SJSA1 (cell line): ENCODE measurements at regions not wholly inside any gene's neighbourhood (a gene's known extent, or its start where the extent isn't known, plus 50 kb on each side); places are given as distances from the start of the nearest gene placed in this dataset.

Experiments used
- DNase-seq, 2 experiments: peaks; one replicate each; pipeline ENCODE4 v3.0.0-alpha.2; 2015 to 2020; ENCODE audit warnings: low spot score in 2 of 2, low read depth in 1 of 2
- H3K27ac ChIP-seq: fragments of 250-450 bp; sonication (Bioruptor Pico); 2 replicates; pipeline ENCODE4 v1.5.1; 2020; ENCODE audit warnings: mild to moderate bottlenecking, moderate library complexity
- H3K27me3 ChIP-seq: fragments of 250-450 bp; sonication (Bioruptor Pico); replicated peaks from 2 replicates; pipeline ENCODE4 v1.5.1; 2020; ENCODE audit warnings: mild to moderate bottlenecking, moderate library complexity
- H3K36me3 ChIP-seq: fragments of 250-450 bp; sonication (Bioruptor Pico); 2 replicates; pipeline ENCODE4 v1.5.1; 2020; ENCODE audit warnings: mild to moderate bottlenecking
- H3K4me1 ChIP-seq: fragments of 250-450 bp; sonication (Bioruptor Pico); replicated peaks from 2 replicates; pipeline ENCODE4 v1.6.1; 2021; ENCODE audit warnings: mild to moderate bottlenecking
- H3K4me3 ChIP-seq: fragments of 250-450 bp; sonication (Bioruptor Pico); 2 replicates; pipeline ENCODE4 v1.5.1; 2020; ENCODE audit warnings: mild to moderate bottlenecking
- H3K9me3 ChIP-seq: fragments of 250-450 bp; sonication (Bioruptor Pico); replicated peaks from 2 replicates; pipeline ENCODE4 v1.5.1; 2020; ENCODE audit warnings: mild to moderate bottlenecking

- DNase-seq: peak; percentile 87 to 94
- Histone ChIP-seq H3K27me3 (no peaks in the 10 kb centered on the region), H3K9me3 (no peaks in the 10 kb centered on the region), H3K27ac (peak overlapping the region; percentile 96), H3K4me1 (peaks cover 40% of the 10 kb centered on the region), H3K36me3 (no peaks in the 10 kb centered on the region), H3K4me3 (no peak overlapping the region)
Observed at GRCh38 chr19:31223740-31224534, 125.3 kb downstream of the TSHZ3 start.

GRCh38 chr19:31220540-31220939 lies 128.7 kb downstream of the TSHZ3 start:
- Histone ChIP-seq H3K4me1 (peaks cover 40% of the 10 kb centered on the region), H3K9me3 (no peaks in the 10 kb centered on the region), H3K4me3 (no peak overlapping the region), H3K27ac (no peak overlapping the region), H3K36me3 (no peaks in the 10 kb centered on the region), H3K27me3 (no peaks in the 10 kb centered on the region)
- no peak for DNase-seq

- no peaks in the 10 kb centered on the region for H3K9me3 ChIP-seq
- H3K4me1 ChIP-seq: peaks cover 25% of the 10 kb centered on the region
- no peaks in the 10 kb centered on the region for H3K27me3 ChIP-seq
- peak overlapping the region; percentile 89; the same call in 1 of the 2 replicates for H3K27ac ChIP-seq
- no peak overlapping the region for H3K4me3 ChIP-seq
- no peak for DNase-seq
- no peaks in the 10 kb centered on the region for H3K36me3 ChIP-seq
Observed at GRCh38 chr19:31214997-31215396, 134.2 kb downstream of the TSHZ3 start.

GRCh38 chr19:31214086-31214485 lies 135.2 kb downstream of the TSHZ3 start:
- H3K27me3 ChIP-seq: no peaks in the 10 kb centered on the region
- peak overlapping the region; percentile 89 for H3K27ac ChIP-seq
- H3K4me3 ChIP-seq: no peak overlapping the region
- peak; percentile 94 to 98 for DNase-seq
- no peaks in the 10 kb centered on the region for H3K9me3 ChIP-seq
- peaks cover 25% of the 10 kb centered on the region for H3K4me1 ChIP-seq
- no peaks in the 10 kb centered on the region for H3K36me3 ChIP-seq

- no peaks in the 10 kb centered on the region for H3K36me3 ChIP-seq
- no peak overlapping the region for H3K4me3 ChIP-seq
- H3K9me3 ChIP-seq: no peaks in the 10 kb centered on the region
- peaks cover 25% of the 10 kb centered on the region for H3K4me1 ChIP-seq
- no peaks in the 10 kb centered on the region for H3K27me3 ChIP-seq
- DNase-seq: no peak
- H3K27ac ChIP-seq: no peak overlapping the region
Observed at GRCh38 chr19:31211088-31211487, 138.1 kb downstream of the TSHZ3 start.

GRCh38 chr19:31205887-31206518 lies 143.2 kb downstream of the TSHZ3 start:
- Histone ChIP-seq H3K4me1 (no peaks in the 10 kb centered on the region), H3K9me3 (no peaks in the 10 kb centered on the region), H3K27me3 (no peaks in the 10 kb centered on the region), H3K27ac (no peak overlapping the region), H3K36me3 (no peaks in the 10 kb centered on the region), H3K4me3 (no peak overlapping the region)
- DNase-seq: no peak

- H3K27me3 ChIP-seq: no peaks in the 10 kb centered on the region
- H3K36me3 ChIP-seq: no peaks in the 10 kb centered on the region
- no peaks in the 10 kb centered on the region for H3K9me3 ChIP-seq
- no peaks in the 10 kb centered on the region for H3K4me1 ChIP-seq
- H3K27ac ChIP-seq: no peak overlapping the region
- no peak for DNase-seq
- no peak overlapping the region for H3K4me3 ChIP-seq
Observed at GRCh38 chr19:31204115-31204514, 145.1 kb downstream of the TSHZ3 start.

- H3K9me3 ChIP-seq: no peaks in the 10 kb centered on the region
- no peaks in the 10 kb centered on the region for H3K36me3 ChIP-seq
- DNase-seq: no peak
- H3K27me3 ChIP-seq: no peaks in the 10 kb centered on the region
- no peak overlapping the region for H3K4me3 ChIP-seq
- no peaks in the 10 kb centered on the region for H3K4me1 ChIP-seq
- no peak overlapping the region for H3K27ac ChIP-seq
Observed at GRCh38 chr19:31185261-31185660, 164.0 kb downstream of the TSHZ3 start.

- Histone ChIP-seq H3K4me3 (no peak overlapping the region), H3K4me1 (no peaks in the 10 kb centered on the region), H3K9me3 (no peaks in the 10 kb centered on the region), H3K36me3 (no peaks in the 10 kb centered on the region), H3K27ac (no peak overlapping the region), H3K27me3 (no peaks in the 10 kb centered on the region)
- no peak for DNase-seq
Observed at GRCh38 chr19:31181535-31181934, 167.7 kb downstream of the TSHZ3 start.

- Histone ChIP-seq H3K4me1 (no peaks in the 10 kb centered on the region), H3K36me3 (no peaks in the 10 kb centered on the region), H3K27me3 (no peaks in the 10 kb centered on the region), H3K9me3 (no peaks in the 10 kb centered on the region), H3K4me3 (no peak overlapping the region), H3K27ac (no peak overlapping the region)
- DNase-seq: no peak
Observed at GRCh38 chr19:31180907-31181306, 168.3 kb downstream of the TSHZ3 start.

GRCh38 chr19:31179471-31179852 lies 169.8 kb downstream of the TSHZ3 start:
- Histone ChIP-seq H3K4me1 (no peaks in the 10 kb centered on the region), H3K9me3 (no peaks in the 10 kb centered on the region), H3K27ac (no peak overlapping the region), H3K27me3 (no peaks in the 10 kb centered on the region), H3K4me3 (no peak overlapping the region), H3K36me3 (no peaks in the 10 kb centered on the region)
- DNase-seq: no peak

GRCh38 chr19:31178833-31179470 lies 170.3 kb downstream of the TSHZ3 start:
- H3K27ac ChIP-seq: no peak overlapping the region
- no peaks in the 10 kb centered on the region for H3K4me1 ChIP-seq
- no peaks in the 10 kb centered on the region for H3K36me3 ChIP-seq
- H3K4me3 ChIP-seq: no peak overlapping the region
- no peaks in the 10 kb centered on the region for H3K27me3 ChIP-seq
- no peaks in the 10 kb centered on the region for H3K9me3 ChIP-seq
- no peak for DNase-seq

GRCh38 chr19:31177246-31177645 lies 172.0 kb downstream of the TSHZ3 start:
- no peak overlapping the region for H3K27ac ChIP-seq
- H3K27me3 ChIP-seq: no peaks in the 10 kb centered on the region
- H3K4me1 ChIP-seq: no peaks in the 10 kb centered on the region
- no peak for DNase-seq
- H3K9me3 ChIP-seq: no peaks in the 10 kb centered on the region
- H3K4me3 ChIP-seq: no peak overlapping the region
- H3K36me3 ChIP-seq: no peaks in the 10 kb centered on the region
